SK-N-SH (cell line): ENCODE measurements at regions not wholly inside any gene's neighbourhood (a gene's known extent, or its start where the extent isn't known, plus 50 kb on each side); places are given as distances from the start of the nearest gene placed in this dataset.

Experiments used
- CTCF ChIA-PET: fragments of 300-600, 350-600 bp; formaldehyde crosslinking; extraction: SDS; loops from one replicate; lab custom pipeline; 2021; lab: Yijun Ruan, JAX
- POLR2A ChIA-PET: fragments of 350-600 bp; sonication (Branson Sonifier 250); formaldehyde crosslinking; extraction: SDS; loops from one replicate; lab custom pipeline; 2020; ENCODE audit warnings: antibody characterized with exemption, inconsistent platforms; lab: Yijun Ruan, JAX
- DNase-seq: peaks from one replicate; pipeline ENCODE4 v3.0.0; 2012
- H2AFZ ChIP-seq: fragments of 200-600 bp; sonication (generic); 2 replicates; pipeline ENCODE4 v1.8.1; 2016; ENCODE audit warnings: antibody characterized with exemption, mild to moderate bottlenecking, low read depth
- H3F3A ChIP-seq: fragments of 200-600 bp; sonication (generic); replicated peaks from 2 replicates; pipeline ENCODE3; 2016; ENCODE audit warnings: antibody characterized with exemption, mild to moderate bottlenecking; ENCODE audit not compliant: insufficient read depth
- H3K27ac ChIP-seq, 2 experiments: fragments of 200-500 bp in 1 of 2; fragments of 200-600 bp in 1 of 2; sonication (Bioruptor generic) in 1 of 2; sonication (generic), shearing (Covaris generic) in 1 of 2; 2 replicates each; pipeline versions ENCODE4 v1.5.1 to v1.6.1; 2014 to 2016; ENCODE audit warnings: low read depth in 2 of 2, inconsistent platforms in 1 of 2, low read length in 1 of 2, mild to moderate bottlenecking in 1 of 2, mixed read lengths in 1 of 2
- H3K27me3 ChIP-seq: fragments of 200-600 bp; sonication (generic), shearing (Covaris generic); 2 replicates; pipeline ENCODE4 v1.6.1; 2016; ENCODE audit warnings: mixed run types; ENCODE audit not compliant: insufficient read depth
- H3K36me3 ChIP-seq, 2 experiments: fragments of 200-500 bp in 1 of 2; fragments of 200-600 bp in 1 of 2; sonication (Bioruptor generic) in 1 of 2; sonication (generic) in 1 of 2; replicated peaks in 1 of 2; 2 replicates each; pipeline versions ENCODE3 to v1.5.1; 2014 to 2016; ENCODE audit warnings: low read length in 1 of 2, mild to moderate bottlenecking in 1 of 2; ENCODE audit not compliant: insufficient read depth in 2 of 2, control insufficient read depth in 1 of 2
- H3K4me1 ChIP-seq, 2 experiments: fragments of 200-500 bp in 1 of 2; fragments of 200-600 bp in 1 of 2; sonication (Bioruptor generic) in 1 of 2; sonication (generic), shearing (Covaris generic) in 1 of 2; 2 replicates each; pipeline versions ENCODE4 v1.5.1 to v1.6.1; 2014 to 2016; ENCODE audit warnings: low read depth in 1 of 2, low read length in 1 of 2, mixed run types in 1 of 2; ENCODE audit not compliant: insufficient read depth in 2 of 2, control insufficient read depth in 1 of 2
- H3K4me2 ChIP-seq: fragments of 200-600 bp; sonication (generic), shearing (Covaris generic); 2 replicates; pipeline ENCODE4 v1.6.1; 2017; ENCODE audit warnings: mixed run types
- H3K4me3 ChIP-seq, 2 experiments: fragments of 200-500 bp in 1 of 2; fragments of 200-600 bp in 1 of 2; sonication (Bioruptor generic) in 1 of 2; sonication (generic), shearing (Covaris generic) in 1 of 2; 2 replicates each; pipeline versions ENCODE4 v1.5.1 to v1.8.1; 2014 to 2016; ENCODE audit warnings: low read depth in 2 of 2, inconsistent platforms in 1 of 2, low read length in 1 of 2, mild to moderate bottlenecking in 1 of 2, mixed read lengths in 1 of 2, moderate library complexity in 1 of 2
- H3K79me2 ChIP-seq: fragments of 200-600 bp; sonication (generic); 2 replicates; pipeline ENCODE4 v1.8.1; 2017; ENCODE audit warnings: mild to moderate bottlenecking; ENCODE audit not compliant: insufficient read depth
- H3K9ac ChIP-seq: fragments of 200-600 bp; sonication (generic); 2 replicates; pipeline ENCODE4 v1.6.1; 2017; ENCODE audit warnings: mixed run types
- H3K9me2 ChIP-seq: fragments of 200-600 bp; sonication (generic); 2 replicates; pipeline ENCODE4 v1.6.1; 2017; ENCODE audit warnings: mixed run types
- H3K9me3 ChIP-seq: fragments of 200-600 bp; sonication (generic); 2 replicates; pipeline ENCODE4 v1.6.1; 2017; ENCODE audit warnings: mixed run types, mild to moderate bottlenecking, moderate library complexity
- H4K20me1 ChIP-seq: fragments of 200-600 bp; sonication (generic); 2 replicates; pipeline ENCODE4 v1.6.1; 2017; ENCODE audit warnings: mild to moderate bottlenecking, mixed run types; ENCODE audit not compliant: insufficient read depth
- CHD2 ChIP-seq: fragments of 150-350 bp; IDR thresholded peaks from 2 replicates; pipeline ENCODE4 v1.6.1; 2018; ENCODE audit warnings: low read length; ENCODE audit not compliant: partially characterized antibody
- EZH2phosphoT487 ChIP-seq: fragments of 200-600 bp; sonication (generic); IDR thresholded peaks from 2 replicates; pipeline ENCODE4 v1.6.1; 2017; ENCODE audit warnings: low read depth, mixed run types, mild to moderate bottlenecking, antibody characterized with exemption, moderate library complexity, borderline replicate concordance
- FOXJ3 ChIP-seq: sonication (generic); formaldehyde crosslinking; IDR thresholded peaks from 2 replicates; pipeline ENCODE4 v1.5.1; 2020; ENCODE audit warnings: mild to moderate bottlenecking, missing genetic modification reagents
- GABPA ChIP-seq: IDR thresholded peaks from 2 replicates; pipeline ENCODE4 v1.4.0; 2012; ENCODE audit warnings: low read depth, mild to moderate bottlenecking
- GATA2 ChIP-seq: sonication (generic); formaldehyde crosslinking; IDR thresholded peaks from 2 replicates; pipeline ENCODE4 v1.5.0; 2020; ENCODE audit warnings: mild to moderate bottlenecking, missing genetic modification reagents
- JUND ChIP-seq: IDR thresholded peaks from 2 replicates; pipeline ENCODE4 v1.4.0; 2012
- MAX ChIP-seq: IDR thresholded peaks from 2 replicates; pipeline ENCODE4 v1.4.0; 2012; ENCODE audit warnings: low read depth
- MXI1 ChIP-seq: IDR thresholded peaks from 2 replicates; pipeline ENCODE4 v1.6.1; 2012; ENCODE audit warnings: mild to moderate bottlenecking, low read depth, low read length, improper control_type of control experiment
- NFIC ChIP-seq: IDR thresholded peaks from 2 replicates; pipeline ENCODE4 v1.4.0; 2012; ENCODE audit warnings: borderline replicate concordance
- POLR2AphosphoS5 ChIP-seq: IDR thresholded peaks from 2 replicates; pipeline ENCODE4 v1.6.1; 2012; ENCODE audit warnings: low read depth, low read length
- RAD21 ChIP-seq: IDR thresholded peaks from 2 replicates; pipeline ENCODE4 v1.6.1; 2012; ENCODE audit warnings: mild to moderate bottlenecking, low read length
- RCOR1 ChIP-seq: fragments of 150-350 bp; IDR thresholded peaks from 2 replicates; pipeline ENCODE4 v1.6.1; 2017; ENCODE audit warnings: antibody characterized with exemption, low read length
- RXRA ChIP-seq: IDR thresholded peaks from 2 replicates; pipeline ENCODE4 v1.4.0; 2012; ENCODE audit warnings: low read depth, mild to moderate bottlenecking, borderline replicate concordance
- SIN3A ChIP-seq: IDR thresholded peaks from 2 replicates; pipeline ENCODE4 v1.6.1; 2012; ENCODE audit warnings: low read depth, mild to moderate bottlenecking, low read length, moderate library complexity, borderline replicate concordance
- TCF12 ChIP-seq: IDR thresholded peaks from 2 replicates; pipeline ENCODE4 v1.4.0; 2012
- TEAD4 ChIP-seq: IDR thresholded peaks from 2 replicates; pipeline ENCODE4 v1.4.0; 2012; ENCODE audit warnings: mild to moderate bottlenecking, borderline replicate concordance; ENCODE audit not compliant: insufficient read depth
- USF1 ChIP-seq: IDR thresholded peaks from 2 replicates; pipeline ENCODE4 v1.4.0; 2012; ENCODE audit warnings: low read depth, borderline replicate concordance
- WGBS: methylation state at CpG from one replicate; pipeline ENCODE4 v1.1.6; 2017; ENCODE audit warnings: low lambda C conversion rate; 5-methylcytosine and 5-hydroxymethylcytosine counted together
- TF ChIP-seq, protein P1 (sequence below): fragments of 150-350 bp; IDR thresholded peaks from 2 replicates; pipeline ENCODE4 v1.6.1; 2017; ENCODE audit warnings: antibody characterized with exemption, low read length, low read depth, borderline replicate concordance
- TF ChIP-seq, protein P2 (sequence below): fragments of 200-600 bp; sonication (generic); IDR thresholded peaks from 2 replicates; pipeline ENCODE4 v1.6.1; 2017; ENCODE audit warnings: antibody characterized with exemption, mild to moderate bottlenecking, moderate library complexity
- TF ChIP-seq, protein P3 (sequence below): IDR thresholded peaks from 2 replicates; pipeline ENCODE4; 2012

- TF ChIP-seq MAX = no peak
- TF ChIP-seq GATA2 = no peak
- TF ChIP-seq, protein P1, sequence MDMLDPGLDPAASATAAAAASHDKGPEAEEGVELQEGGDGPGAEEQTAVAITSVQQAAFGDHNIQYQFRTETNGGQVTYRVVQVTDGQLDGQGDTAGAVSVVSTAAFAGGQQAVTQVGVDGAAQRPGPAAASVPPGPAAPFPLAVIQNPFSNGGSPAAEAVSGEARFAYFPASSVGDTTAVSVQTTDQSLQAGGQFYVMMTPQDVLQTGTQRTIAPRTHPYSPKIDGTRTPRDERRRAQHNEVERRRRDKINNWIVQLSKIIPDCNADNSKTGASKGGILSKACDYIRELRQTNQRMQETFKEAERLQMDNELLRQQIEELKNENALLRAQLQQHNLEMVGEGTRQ = no peak
- no peak for TF ChIP-seq NFIC
These were observed 463.6 kb downstream of the TBC1D22A start (continued) for GRCh38 chr22:47225931-47226633.

- no peaks in the 10 kb centered on the region for H3K9me2 ChIP-seq
- H3F3A ChIP-seq = peaks cover 5% of the 10 kb centered on the region
- DNase-seq = no peak
- CTCF ChIA-PET = interaction anchor here (1.2 to 1.6 kb wide), 2 partner anchors 11 to 19 kb away, joined by 4 to 5 read pairs; no protein-coding TSS in a partner anchor
- H3K9me3 ChIP-seq = no peaks in the 10 kb centered on the region; the same call in 1 of the 2 replicates
- H3K27me3 ChIP-seq = no peaks in the 10 kb centered on the region
- TF ChIP-seq, protein P2, sequence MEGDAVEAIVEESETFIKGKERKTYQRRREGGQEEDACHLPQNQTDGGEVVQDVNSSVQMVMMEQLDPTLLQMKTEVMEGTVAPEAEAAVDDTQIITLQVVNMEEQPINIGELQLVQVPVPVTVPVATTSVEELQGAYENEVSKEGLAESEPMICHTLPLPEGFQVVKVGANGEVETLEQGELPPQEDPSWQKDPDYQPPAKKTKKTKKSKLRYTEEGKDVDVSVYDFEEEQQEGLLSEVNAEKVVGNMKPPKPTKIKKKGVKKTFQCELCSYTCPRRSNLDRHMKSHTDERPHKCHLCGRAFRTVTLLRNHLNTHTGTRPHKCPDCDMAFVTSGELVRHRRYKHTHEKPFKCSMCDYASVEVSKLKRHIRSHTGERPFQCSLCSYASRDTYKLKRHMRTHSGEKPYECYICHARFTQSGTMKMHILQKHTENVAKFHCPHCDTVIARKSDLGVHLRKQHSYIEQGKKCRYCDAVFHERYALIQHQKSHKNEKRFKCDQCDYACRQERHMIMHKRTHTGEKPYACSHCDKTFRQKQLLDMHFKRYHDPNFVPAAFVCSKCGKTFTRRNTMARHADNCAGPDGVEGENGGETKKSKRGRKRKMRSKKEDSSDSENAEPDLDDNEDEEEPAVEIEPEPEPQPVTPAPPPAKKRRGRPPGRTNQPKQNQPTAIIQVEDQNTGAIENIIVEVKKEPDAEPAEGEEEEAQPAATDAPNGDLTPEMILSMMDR = no peak
- TF ChIP-seq JUND (no peak), RAD21 (no peak), FOXJ3 (CRISPR knock-in tag) (no peak), GABPA (no peak), TCF12 (no peak), SIN3A (no peak), CHD2 (no peak), RXRA (no peak), MXI1 (no peak), GATA2 (no peak), USF1 (no peak), TEAD4 (no peak), EZH2phosphoT487 (no peak), RCOR1 (no peak), POLR2AphosphoS5 (no peak)
- TF ChIP-seq, protein P3, sequence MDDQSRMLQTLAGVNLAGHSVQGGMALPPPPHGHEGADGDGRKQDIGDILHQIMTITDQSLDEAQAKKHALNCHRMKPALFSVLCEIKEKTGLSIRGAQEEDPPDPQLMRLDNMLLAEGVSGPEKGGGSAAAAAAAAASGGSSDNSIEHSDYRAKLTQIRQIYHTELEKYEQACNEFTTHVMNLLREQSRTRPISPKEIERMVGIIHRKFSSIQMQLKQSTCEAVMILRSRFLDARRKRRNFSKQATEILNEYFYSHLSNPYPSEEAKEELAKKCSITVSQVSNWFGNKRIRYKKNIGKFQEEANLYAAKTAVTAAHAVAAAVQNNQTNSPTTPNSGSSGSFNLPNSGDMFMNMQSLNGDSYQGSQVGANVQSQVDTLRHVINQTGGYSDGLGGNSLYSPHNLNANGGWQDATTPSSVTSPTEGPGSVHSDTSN = no peak
- no peak overlapping the region for H3K9ac ChIP-seq
- POLR2A ChIA-PET = no interaction called here
- H3K27ac ChIP-seq = no peak overlapping the region
- H3K79me2 ChIP-seq = no peaks in the 10 kb centered on the region
- H2AFZ ChIP-seq = no peak overlapping the region
- no peak overlapping the region for H3K4me2 ChIP-seq
- H4K20me1 ChIP-seq = no peaks in the 10 kb centered on the region
- H3K4me1 ChIP-seq = peaks cover 0 to 7% of the 10 kb centered on the region in 2 experiments; a peak in 2 of 4 replicates
- no peaks in the 10 kb centered on the region for H3K36me3 ChIP-seq
- WGBS = 47% methylated on average over 7 of the region's 11 CpGs
- no peak overlapping the region for H3K4me3 ChIP-seq
These were observed 462.9 kb downstream of the TBC1D22A start for GRCh38 chr22:47225080-47225930.
